T-helper 17 cell (primary cell): ENCODE measurements at regions not wholly inside any gene's neighbourhood (a gene's known extent, or its start where the extent isn't known, plus 50 kb on each side); places are given as distances from the start of the nearest gene placed in this dataset.
"Not testable (repeated sequence)": the region's sequence is repeated elsewhere in the genome, so short reads cannot be mapped to it uniquely, and the experiment has no call there.

Experiments
- ATAC-seq: fragments of 150-1000 bp; cut with Tn5 transposase; 2 replicates; pipeline ENCODE4 v1.10.0; 2021; ENCODE audit warnings: mild to moderate bottlenecking, moderate library complexity
- DNase-seq, 3 donors: peaks; one replicate each; pipeline versions ENCODE4 v3.0.0 to v3.0.0-alpha.2; 2020 to 2021
- H3K9me3 ChIP-seq: one replicate; pipeline ENCODE4 v1.7.0; 2013; ENCODE audit warnings: low read length, mild to moderate bottlenecking; ENCODE audit not compliant: control insufficient read depth, poor library complexity, severe bottlenecking
- H3K27ac Mint-ChIP-seq: one replicate; pipeline ENCODE4 v1.8.0; 2022; ENCODE audit warnings: mild to moderate bottlenecking, moderate library complexity, mixed read lengths
- H3K27me3 Mint-ChIP-seq: one replicate; pipeline ENCODE4 v1.8.0; 2022; ENCODE audit warnings: mixed read lengths
- H3K36me3 Mint-ChIP-seq: one replicate; pipeline ENCODE4 v1.8.0; 2022; ENCODE audit warnings: low read depth, mixed read lengths
- H3K4me1 Mint-ChIP-seq: one replicate; pipeline ENCODE4 v1.8.0; 2022; ENCODE audit warnings: mild to moderate bottlenecking, mixed read lengths
- H3K4me3 Mint-ChIP-seq: one replicate; pipeline ENCODE4 v1.8.0; 2022; ENCODE audit warnings: mild to moderate bottlenecking, moderate library complexity, mixed read lengths

- H3K9me3 ChIP-seq, result no peaks in the 10 kb centered on the region
- no peak overlapping the region for H3K27ac Mint-ChIP-seq
- ATAC-seq (no peak), DNase-seq (no peak)
- no peak overlapping the region for H3K4me3 Mint-ChIP-seq
- H3K4me1 Mint-ChIP-seq, result no peaks in the 10 kb centered on the region
- no peaks in the 10 kb centered on the region for H3K27me3 Mint-ChIP-seq
- no peaks in the 10 kb centered on the region for H3K36me3 Mint-ChIP-seq
Measured at GRCh38 chr2:16952368-16952767, 286.7 kb upstream of the CYRIA start.

DNA sequence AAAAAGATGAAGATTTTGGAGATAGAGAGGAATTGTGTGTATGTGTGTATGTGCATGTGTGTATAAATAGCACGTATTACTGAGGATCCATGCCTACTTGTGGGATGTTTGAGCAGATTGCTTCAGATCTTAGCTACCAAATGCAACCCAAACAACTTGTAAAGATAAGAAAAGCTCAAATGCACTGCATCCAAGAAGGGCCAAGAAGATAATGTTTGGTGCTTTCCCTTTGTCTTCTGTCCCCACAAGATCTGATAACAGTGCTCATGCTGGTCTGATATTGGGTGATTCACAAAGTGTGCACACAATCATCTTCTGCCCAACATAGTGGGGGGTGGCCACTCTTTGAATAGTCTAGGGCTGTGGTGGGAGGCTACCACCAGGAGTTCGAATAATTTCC, 284.8 kb upstream of the CYRIA start:
- no peaks in the 10 kb centered on the region for H3K27me3 Mint-ChIP-seq
- no peak overlapping the region for H3K4me3 Mint-ChIP-seq
- no peak for ATAC-seq

GRCh38 chr2:16948710-16949109, 283.1 kb upstream of the CYRIA start:
- Mint-ChIP-seq H3K4me3 (no peak overlapping the region), H3K4me1 (no peaks in the 10 kb centered on the region), H3K36me3 (no peaks in the 10 kb centered on the region), H3K27me3 (no peaks in the 10 kb centered on the region), H3K27ac (no peak overlapping the region)
- H3K9me3 ChIP-seq, result no peaks in the 10 kb centered on the region
- ATAC-seq, result no peak
- no peak for DNase-seq

More for the DNA sequence above, 284.8 kb upstream of the CYRIA start:
- Mint-ChIP-seq H3K27ac (no peak overlapping the region), H3K4me1 (no peaks in the 10 kb centered on the region), H3K36me3 (no peaks in the 10 kb centered on the region)
- H3K9me3 ChIP-seq, result no peaks in the 10 kb centered on the region
- DNase-seq, result no peak

DNA sequence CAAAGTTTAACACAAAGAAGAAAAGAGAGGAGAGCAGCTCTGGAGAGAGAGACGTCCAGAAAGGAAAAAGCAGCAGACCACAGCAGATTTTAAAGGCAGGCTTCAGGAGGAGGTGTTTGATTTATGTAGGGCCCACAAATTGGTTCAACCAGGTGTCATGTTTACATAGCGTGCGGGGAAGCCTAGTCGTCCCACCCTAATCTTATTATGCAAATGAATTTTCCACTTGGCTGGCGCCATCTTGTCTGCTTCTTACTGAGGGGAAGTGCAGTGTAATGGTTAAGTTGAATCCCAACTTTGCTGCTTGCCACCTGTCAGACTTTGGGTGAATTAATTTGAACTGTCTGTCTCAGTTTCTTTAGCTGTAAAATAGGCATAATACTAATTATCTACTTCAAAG, 282.4 kb upstream of the CYRIA start:
- H3K36me3 Mint-ChIP-seq, result no peaks in the 10 kb centered on the region
- no peaks in the 10 kb centered on the region for H3K27me3 Mint-ChIP-seq
- ATAC-seq (no peak), DNase-seq (no peak)
- H3K9me3 ChIP-seq, result no peaks in the 10 kb centered on the region
- H3K27ac Mint-ChIP-seq, result no peak overlapping the region
- H3K4me1 Mint-ChIP-seq, result no peaks in the 10 kb centered on the region
- H3K4me3 Mint-ChIP-seq, result no peak overlapping the region

- ATAC-seq (no peak), DNase-seq (no peak)
- no peaks in the 10 kb centered on the region for H3K27me3 Mint-ChIP-seq
- H3K36me3 Mint-ChIP-seq, result no peaks in the 10 kb centered on the region
- H3K27ac Mint-ChIP-seq, result no peak overlapping the region
- no peaks in the 10 kb centered on the region for H3K9me3 ChIP-seq
- H3K4me3 Mint-ChIP-seq, result no peak overlapping the region
- no peaks in the 10 kb centered on the region for H3K4me1 Mint-ChIP-seq
Measured at GRCh38 chr2:16943279-16943958, 277.8 kb upstream of the CYRIA start.

DNA sequence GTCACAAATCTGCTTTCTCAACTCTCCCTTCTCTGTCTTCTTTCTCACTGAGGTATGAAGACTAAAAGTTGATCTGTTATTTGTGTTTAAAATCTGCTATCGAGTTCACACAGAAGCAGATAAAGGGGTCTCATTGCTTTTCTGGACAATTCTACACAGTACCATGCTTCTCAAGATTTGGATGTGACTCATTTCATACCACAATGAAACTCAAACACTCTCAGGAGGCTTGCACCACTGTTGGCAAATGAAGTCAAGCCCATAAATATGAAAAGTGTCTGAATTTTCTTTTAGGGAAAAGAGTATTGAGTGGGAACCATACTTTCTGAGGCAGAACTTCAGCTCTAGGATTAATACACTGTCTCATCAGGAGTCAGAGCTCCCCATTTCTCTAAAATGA, 274.6 kb upstream of the CYRIA start:
- H3K9me3 ChIP-seq, result no peaks in the 10 kb centered on the region
- no peaks in the 10 kb centered on the region for H3K27me3 Mint-ChIP-seq
- DNase-seq (no peak), ATAC-seq (no peak)
- no peak overlapping the region for H3K4me3 Mint-ChIP-seq
- H3K36me3 Mint-ChIP-seq, result no peaks in the 10 kb centered on the region
- no peaks in the 10 kb centered on the region for H3K4me1 Mint-ChIP-seq
- no peak overlapping the region for H3K27ac Mint-ChIP-seq

DNA sequence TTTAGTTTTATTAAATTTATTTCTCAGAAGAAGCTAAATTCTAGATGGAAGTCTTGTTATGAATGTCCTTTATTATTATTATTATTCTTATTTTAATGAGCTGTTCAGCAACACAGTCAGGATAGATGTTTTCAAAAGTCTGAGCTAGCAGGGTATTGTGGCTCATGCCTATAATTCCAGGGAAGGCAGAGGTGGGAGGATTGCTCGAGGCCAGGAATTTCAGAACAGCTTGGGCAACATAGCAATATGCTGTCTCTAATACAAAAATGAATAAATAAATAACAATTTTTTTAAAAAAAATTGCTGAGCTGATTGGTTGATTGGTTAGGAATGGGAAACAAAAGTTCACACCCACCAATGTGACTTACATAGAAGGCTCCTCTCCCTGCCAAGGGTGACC, 274.1 kb upstream of the CYRIA start:
- no peak overlapping the region for H3K4me3 Mint-ChIP-seq
- ATAC-seq (no peak), DNase-seq (no peak)
- no peaks in the 10 kb centered on the region for H3K9me3 ChIP-seq
- H3K27ac Mint-ChIP-seq, result no peak overlapping the region
- no peaks in the 10 kb centered on the region for H3K4me1 Mint-ChIP-seq
- H3K27me3 Mint-ChIP-seq, result no peaks in the 10 kb centered on the region
- H3K36me3 Mint-ChIP-seq, result no peaks in the 10 kb centered on the region

GRCh38 chr2:16933355-16933754, 267.7 kb upstream of the CYRIA start:
- Mint-ChIP-seq H3K27me3 (no peaks in the 10 kb centered on the region), H3K36me3 (no peaks in the 10 kb centered on the region), H3K4me1 (no peaks in the 10 kb centered on the region), H3K27ac (no peak overlapping the region), H3K4me3 (no peak overlapping the region)
- DNase-seq (no peak), ATAC-seq (no peak)
- H3K9me3 ChIP-seq, result no peaks in the 10 kb centered on the region

GRCh38 chr2:16932826-16933225, 267.2 kb upstream of the CYRIA start:
- Mint-ChIP-seq H3K27ac (no peak overlapping the region), H3K4me1 (no peaks in the 10 kb centered on the region), H3K27me3 (no peaks in the 10 kb centered on the region), H3K36me3 (no peaks in the 10 kb centered on the region), H3K4me3 (no peak overlapping the region)
- DNase-seq, result no peak
- H3K9me3 ChIP-seq, result no peaks in the 10 kb centered on the region
- ATAC-seq, result no peak

- no peak overlapping the region for H3K27ac Mint-ChIP-seq
- no peaks in the 10 kb centered on the region for H3K9me3 ChIP-seq
- no peak for ATAC-seq
- DNase-seq, result no peak
- H3K36me3 Mint-ChIP-seq, result no peaks in the 10 kb centered on the region
- H3K4me1 Mint-ChIP-seq, result no peaks in the 10 kb centered on the region
- no peaks in the 10 kb centered on the region for H3K27me3 Mint-ChIP-seq
- no peak overlapping the region for H3K4me3 Mint-ChIP-seq
Measured at GRCh38 chr2:16931441-16931840, 265.8 kb upstream of the CYRIA start.

DNA sequence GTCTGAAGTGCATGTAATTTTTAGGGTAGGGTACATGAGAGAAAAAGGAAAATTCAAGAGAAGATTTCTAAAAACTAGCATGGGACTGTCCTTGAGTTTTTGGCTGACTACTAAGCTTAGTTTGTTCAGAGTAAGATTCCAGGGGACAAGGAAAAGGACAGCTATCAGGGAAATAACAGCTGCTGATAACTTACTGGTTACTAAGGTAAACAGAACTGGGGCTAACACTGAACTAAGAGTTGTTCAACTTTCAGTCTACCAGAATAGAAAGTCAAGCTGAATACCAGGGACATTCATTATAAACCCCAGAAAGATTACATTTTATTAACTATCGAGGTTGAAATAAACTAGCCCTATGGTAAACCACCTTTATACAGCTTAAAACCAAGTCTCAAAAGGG, 261.8 kb upstream of the CYRIA start:
- no peaks in the 10 kb centered on the region for H3K27me3 Mint-ChIP-seq
- H3K4me1 Mint-ChIP-seq, result no peaks in the 10 kb centered on the region
- no peak overlapping the region for H3K4me3 Mint-ChIP-seq
- ATAC-seq (no peak), DNase-seq (no peak)
- no peaks in the 10 kb centered on the region for H3K36me3 Mint-ChIP-seq
- no peaks in the 10 kb centered on the region for H3K9me3 ChIP-seq
- no peak overlapping the region for H3K27ac Mint-ChIP-seq

DNA sequence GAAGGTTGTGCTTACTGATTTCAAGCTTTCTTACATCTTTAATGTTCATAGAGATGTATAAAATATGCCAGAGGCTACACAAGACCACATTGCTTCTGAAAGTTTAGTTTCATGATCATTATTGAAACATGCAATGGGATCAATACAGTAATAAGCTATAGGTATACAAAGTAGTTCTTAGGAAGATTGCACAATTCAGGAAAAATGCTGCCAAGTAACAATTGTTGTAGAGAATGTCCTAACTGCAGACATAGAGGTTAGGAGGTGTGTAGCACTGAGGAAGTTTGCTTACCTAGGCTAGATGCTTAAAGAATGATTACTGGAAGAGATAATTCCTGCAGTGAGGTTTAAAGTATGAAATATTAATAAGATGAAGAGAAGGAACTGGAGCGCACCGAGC, 259.5 kb upstream of the CYRIA start:
- H3K4me1 Mint-ChIP-seq, result no peaks in the 10 kb centered on the region
- H3K9me3 ChIP-seq, result no peaks in the 10 kb centered on the region
- no peaks in the 10 kb centered on the region for H3K36me3 Mint-ChIP-seq
- ATAC-seq (no peak), DNase-seq (no peak)
- H3K27me3 Mint-ChIP-seq, result no peaks in the 10 kb centered on the region
- H3K4me3 Mint-ChIP-seq, result no peak overlapping the region
- no peak overlapping the region for H3K27ac Mint-ChIP-seq

GRCh38 chr2:16915341-16915755, 249.7 kb upstream of the CYRIA start:
- not testable (repeated sequence) for H3K27me3 Mint-ChIP-seq, DNase-seq, H3K27ac Mint-ChIP-seq, ATAC-seq, H3K9me3 ChIP-seq, H3K36me3 Mint-ChIP-seq, H3K4me1 Mint-ChIP-seq, H3K4me3 Mint-ChIP-seq

DNA sequence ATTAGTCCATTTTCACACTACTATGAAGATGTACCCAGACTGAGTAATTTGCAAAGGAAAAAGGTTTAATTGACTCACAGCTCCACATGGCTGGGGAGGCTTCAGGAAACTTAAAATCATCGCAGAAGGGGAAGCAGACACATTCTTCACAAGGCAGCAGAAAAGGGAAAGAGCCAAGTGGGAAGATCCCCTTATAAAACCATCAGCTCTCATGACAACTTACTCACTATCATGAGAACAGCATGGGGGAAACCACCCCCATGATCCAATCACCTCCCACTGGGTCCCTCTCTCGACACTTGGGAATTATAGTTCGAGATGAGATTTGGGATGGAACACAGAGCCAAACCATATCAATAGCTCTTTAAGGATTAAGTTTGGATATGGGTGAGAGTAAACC, 246.1 kb upstream of the CYRIA start:
- no peak for DNase-seq
- no peak for ATAC-seq
- Mint-ChIP-seq H3K4me3 (no peak overlapping the region), H3K36me3 (no peaks in the 10 kb centered on the region), H3K27me3 (no peaks in the 10 kb centered on the region), H3K27ac (no peak overlapping the region), H3K4me1 (no peaks in the 10 kb centered on the region)
- no peaks in the 10 kb centered on the region for H3K9me3 ChIP-seq
